ENCODE measurements at regions not wholly inside any gene's neighbourhood (a gene's known extent, or its start where the extent isn't known, plus 50 kb on each side); places are given as distances from the start of the nearest gene placed in this dataset.

DNA sequence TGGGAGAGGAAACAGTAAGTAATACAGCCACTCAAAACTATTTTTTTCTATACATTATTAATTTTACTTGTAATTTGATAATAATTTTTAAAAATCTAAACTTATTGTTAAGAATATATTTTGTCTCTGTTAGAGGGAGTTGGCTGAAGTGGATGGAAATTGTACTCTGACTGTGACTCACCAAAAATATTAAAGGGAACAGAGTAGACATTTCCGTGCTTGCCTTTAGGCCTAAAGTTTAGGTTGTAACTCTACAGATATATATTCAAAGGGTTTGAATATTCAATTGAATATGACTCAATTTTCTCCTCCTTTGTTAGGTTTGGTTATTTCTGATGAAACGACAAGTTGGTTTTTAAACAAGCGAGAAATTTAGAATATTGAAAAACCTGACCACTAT, 128.3 kb upstream of the PITX2 start (continued):
- TF ChIP-seq, protein P1, sequence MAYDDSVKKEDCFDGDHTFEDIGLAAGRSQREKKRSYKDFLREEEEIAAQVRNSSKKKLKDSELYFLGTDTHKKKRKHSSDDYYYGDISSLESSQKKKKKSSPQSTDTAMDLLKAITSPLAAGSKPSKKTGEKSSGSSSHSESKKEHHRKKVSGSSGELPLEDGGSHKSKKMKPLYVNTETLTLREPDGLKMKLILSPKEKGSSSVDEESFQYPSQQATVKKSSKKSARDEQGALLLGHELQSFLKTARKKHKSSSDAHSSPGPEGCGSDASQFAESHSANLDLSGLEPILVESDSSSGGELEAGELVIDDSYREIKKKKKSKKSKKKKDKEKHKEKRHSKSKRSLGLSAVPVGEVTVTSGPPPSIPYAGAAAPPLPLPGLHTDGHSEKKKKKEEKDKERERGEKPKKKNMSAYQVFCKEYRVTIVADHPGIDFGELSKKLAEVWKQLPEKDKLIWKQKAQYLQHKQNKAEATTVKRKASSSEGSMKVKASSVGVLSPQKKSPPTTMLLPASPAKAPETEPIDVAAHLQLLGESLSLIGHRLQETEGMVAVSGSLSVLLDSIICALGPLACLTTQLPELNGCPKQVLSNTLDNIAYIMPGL (CRISPR knock-in tag; IDR thresholded peaks at IDR 0.05; ENCODE audit: borderline replicate concordance): no peak
- TF ChIP-seq EHMT2 (IDR thresholded peaks at IDR 0.05; ENCODE audit: low read depth) (no peak), ZFP36 (IDR thresholded peaks at IDR 0.05; ENCODE audit: borderline replicate concordance, partially characterized antibody) (no peak), RAD21 (conservative IDR thresholded peaks at IDR 0.05 in 1 of 2, IDR thresholded peaks at IDR 0.05 in 1 of 2) (no peak)
- TF ChIP-seq, protein P2, sequence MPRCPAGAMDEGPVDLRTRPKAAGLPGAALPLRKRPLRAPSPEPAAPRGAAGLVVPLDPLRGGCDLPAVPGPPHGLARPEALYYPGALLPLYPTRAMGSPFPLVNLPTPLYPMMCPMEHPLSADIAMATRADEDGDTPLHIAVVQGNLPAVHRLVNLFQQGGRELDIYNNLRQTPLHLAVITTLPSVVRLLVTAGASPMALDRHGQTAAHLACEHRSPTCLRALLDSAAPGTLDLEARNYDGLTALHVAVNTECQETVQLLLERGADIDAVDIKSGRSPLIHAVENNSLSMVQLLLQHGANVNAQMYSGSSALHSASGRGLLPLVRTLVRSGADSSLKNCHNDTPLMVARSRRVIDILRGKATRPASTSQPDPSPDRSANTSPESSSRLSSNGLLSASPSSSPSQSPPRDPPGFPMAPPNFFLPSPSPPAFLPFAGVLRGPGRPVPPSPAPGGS (IDR thresholded peaks at IDR 0.05): no peak

DNA sequence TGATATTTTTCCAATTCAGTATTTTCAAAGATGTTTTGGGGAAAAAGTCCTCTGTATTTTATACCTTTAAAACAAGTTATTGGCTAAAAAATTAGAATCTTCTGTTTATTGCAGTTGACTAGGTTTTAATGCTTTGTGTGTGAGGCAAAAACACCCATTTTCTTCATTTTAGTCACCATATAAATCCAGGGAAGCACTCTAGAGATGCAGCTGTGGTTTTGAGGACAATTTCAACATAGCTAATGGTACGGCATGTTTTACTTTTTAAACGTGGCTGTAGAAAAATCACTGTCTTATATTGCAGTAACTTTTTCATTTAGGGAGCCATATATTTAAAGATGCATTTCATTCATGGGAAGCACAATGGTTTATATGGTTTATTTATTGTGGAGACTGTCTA, 129.1 kb upstream of the PITX2 start:
- DNase-seq (ENCODE audit: low read depth in 1 of 2, low spot score in 1 of 2): no peak
- CTCF ChIA-PET: no interaction called here
- TF ChIP-seq, protein P3, sequence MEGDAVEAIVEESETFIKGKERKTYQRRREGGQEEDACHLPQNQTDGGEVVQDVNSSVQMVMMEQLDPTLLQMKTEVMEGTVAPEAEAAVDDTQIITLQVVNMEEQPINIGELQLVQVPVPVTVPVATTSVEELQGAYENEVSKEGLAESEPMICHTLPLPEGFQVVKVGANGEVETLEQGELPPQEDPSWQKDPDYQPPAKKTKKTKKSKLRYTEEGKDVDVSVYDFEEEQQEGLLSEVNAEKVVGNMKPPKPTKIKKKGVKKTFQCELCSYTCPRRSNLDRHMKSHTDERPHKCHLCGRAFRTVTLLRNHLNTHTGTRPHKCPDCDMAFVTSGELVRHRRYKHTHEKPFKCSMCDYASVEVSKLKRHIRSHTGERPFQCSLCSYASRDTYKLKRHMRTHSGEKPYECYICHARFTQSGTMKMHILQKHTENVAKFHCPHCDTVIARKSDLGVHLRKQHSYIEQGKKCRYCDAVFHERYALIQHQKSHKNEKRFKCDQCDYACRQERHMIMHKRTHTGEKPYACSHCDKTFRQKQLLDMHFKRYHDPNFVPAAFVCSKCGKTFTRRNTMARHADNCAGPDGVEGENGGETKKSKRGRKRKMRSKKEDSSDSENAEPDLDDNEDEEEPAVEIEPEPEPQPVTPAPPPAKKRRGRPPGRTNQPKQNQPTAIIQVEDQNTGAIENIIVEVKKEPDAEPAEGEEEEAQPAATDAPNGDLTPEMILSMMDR (IDR thresholded peaks at IDR 0.05): no peak
- TF ChIP-seq FOSL2 (IDR thresholded peaks at IDR 0.05) (no peak), FOSL2 (CRISPR knock-in tag; IDR thresholded peaks at IDR 0.05) (no peak), POLR2AphosphoS2 (conservative IDR thresholded peaks at IDR 0.05; ENCODE audit: low read length) (no peak), BHLHE40 (IDR thresholded peaks at IDR 0.05; ENCODE audit: low read depth, low read length) (no peak), ESRRA (IDR thresholded peaks at IDR 0.05; ENCODE audit: borderline replicate concordance, low read length) (no peak), CHD4 (IDR thresholded peaks at IDR 0.05; ENCODE audit: borderline replicate concordance) (no peak), CBX8 (IDR thresholded peaks at IDR 0.05) (no peak), EHMT2 (IDR thresholded peaks at IDR 0.05; ENCODE audit: low read depth) (no peak)
- TF ChIP-seq, protein P1 (CRISPR knock-in tag; IDR thresholded peaks at IDR 0.05; ENCODE audit: borderline replicate concordance): no peak
- TF ChIP-seq, protein P4, sequence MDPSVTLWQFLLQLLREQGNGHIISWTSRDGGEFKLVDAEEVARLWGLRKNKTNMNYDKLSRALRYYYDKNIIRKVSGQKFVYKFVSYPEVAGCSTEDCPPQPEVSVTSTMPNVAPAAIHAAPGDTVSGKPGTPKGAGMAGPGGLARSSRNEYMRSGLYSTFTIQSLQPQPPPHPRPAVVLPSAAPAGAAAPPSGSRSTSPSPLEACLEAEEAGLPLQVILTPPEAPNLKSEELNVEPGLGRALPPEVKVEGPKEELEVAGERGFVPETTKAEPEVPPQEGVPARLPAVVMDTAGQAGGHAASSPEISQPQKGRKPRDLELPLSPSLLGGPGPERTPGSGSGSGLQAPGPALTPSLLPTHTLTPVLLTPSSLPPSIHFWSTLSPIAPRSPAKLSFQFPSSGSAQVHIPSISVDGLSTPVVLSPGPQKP (IDR thresholded peaks at IDR 0.05; ENCODE audit: low read depth, low read length): no peak
- ATAC-seq: no peak
- H3K4me2 ChIP-seq: no peak overlapping the region
- H3K27ac ChIP-seq: no peak overlapping the region
- H3K9me3 ChIP-seq: no peaks in the 10 kb centered on the region
- no peaks in the 10 kb centered on the region for H3K4me1 ChIP-seq
- WGBS (ENCODE audit: missing lambda C conversion rate): 48% methylated on average over 2 of the region's 2 CpGs
- no peak for FAIRE-seq
- POLR2A ChIA-PET: no interaction called here
- H3K4me3 ChIP-seq: no peak overlapping the region

DNA sequence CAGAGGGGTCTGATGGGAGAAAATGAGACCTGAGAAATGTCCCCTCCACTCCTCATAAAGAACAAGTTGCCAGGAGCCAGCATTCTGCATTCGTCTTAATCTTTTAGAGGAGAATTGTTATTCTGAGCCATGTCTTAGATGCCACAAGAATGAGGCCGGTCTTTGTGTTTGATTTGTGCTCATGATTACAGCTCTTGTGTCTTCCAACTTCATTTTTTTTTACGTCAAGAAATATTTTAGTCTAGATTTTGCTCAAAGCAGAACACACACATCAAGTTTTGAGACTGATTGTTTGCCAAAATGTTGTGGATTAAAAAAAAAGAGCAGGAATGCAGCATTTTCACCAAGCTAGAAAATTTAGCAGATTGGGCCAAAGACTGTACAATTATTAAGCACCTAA, 130.6 kb upstream of the PITX2 start:
- TF ChIP-seq HOXA7 (CRISPR knock-in tag; IDR thresholded peaks at IDR 0.05) (no peak), NPAS2 (CRISPR knock-in tag; IDR thresholded peaks at IDR 0.05; ENCODE audit: borderline replicate concordance) (no peak), CEBPB (IDR thresholded peaks at IDR 0.05) (no peak), TP53 (CRISPR knock-in tag; IDR thresholded peaks at IDR 0.05) (no peak), FOXS1 (CRISPR knock-in tag; IDR thresholded peaks at IDR 0.05) (no peak), BHLHE40 (IDR thresholded peaks at IDR 0.05; ENCODE audit: low read depth, low read length) (no peak), RARB (CRISPR knock-in tag; IDR thresholded peaks at IDR 0.05) (no peak), EHMT2 (IDR thresholded peaks at IDR 0.05; ENCODE audit: low read depth) (no peak)
- TF ChIP-seq, protein P5, sequence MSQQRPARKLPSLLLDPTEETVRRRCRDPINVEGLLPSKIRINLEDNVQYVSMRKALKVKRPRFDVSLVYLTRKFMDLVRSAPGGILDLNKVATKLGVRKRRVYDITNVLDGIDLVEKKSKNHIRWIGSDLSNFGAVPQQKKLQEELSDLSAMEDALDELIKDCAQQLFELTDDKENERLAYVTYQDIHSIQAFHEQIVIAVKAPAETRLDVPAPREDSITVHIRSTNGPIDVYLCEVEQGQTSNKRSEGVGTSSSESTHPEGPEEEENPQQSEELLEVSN (IDR thresholded peaks at IDR 0.05; ENCODE audit: borderline replicate concordance, low read depth): no peak
- TF ChIP-seq, protein P2 (IDR thresholded peaks at IDR 0.05): no peak
- Histone ChIP-seq H3K27ac (no peak overlapping the region), H3K9me3 (no peaks in the 10 kb centered on the region), H3K4me1 (no peaks in the 10 kb centered on the region), H3K4me2 (no peak overlapping the region), H3K4me3 (no peak overlapping the region)
- FAIRE-seq (no peak), ATAC-seq (no peak), DNase-seq (ENCODE audit: low read depth in 1 of 2, low spot score in 1 of 2) (no peak)
- ChIA-PET CTCF (interaction anchor here (1.5 kb wide), 1 partner anchor 9 kb away, joined by 5 read pairs; no protein-coding TSS in a partner anchor), POLR2A (no interaction called here)
- WGBS (ENCODE audit: missing lambda C conversion rate): 24% methylated on average over 3 of the region's 3 CpGs
